ENCODE measurements at regions not wholly inside any gene's neighbourhood (a gene's known extent, or its start where the extent isn't known, plus 50 kb on each side); places are given as distances from the start of the nearest gene placed in this dataset.

GRCh38 chr16:35750157-35750689, 2290.8 kb downstream of the TP53TG3F start:
- TF ChIP-seq, protein P1, sequence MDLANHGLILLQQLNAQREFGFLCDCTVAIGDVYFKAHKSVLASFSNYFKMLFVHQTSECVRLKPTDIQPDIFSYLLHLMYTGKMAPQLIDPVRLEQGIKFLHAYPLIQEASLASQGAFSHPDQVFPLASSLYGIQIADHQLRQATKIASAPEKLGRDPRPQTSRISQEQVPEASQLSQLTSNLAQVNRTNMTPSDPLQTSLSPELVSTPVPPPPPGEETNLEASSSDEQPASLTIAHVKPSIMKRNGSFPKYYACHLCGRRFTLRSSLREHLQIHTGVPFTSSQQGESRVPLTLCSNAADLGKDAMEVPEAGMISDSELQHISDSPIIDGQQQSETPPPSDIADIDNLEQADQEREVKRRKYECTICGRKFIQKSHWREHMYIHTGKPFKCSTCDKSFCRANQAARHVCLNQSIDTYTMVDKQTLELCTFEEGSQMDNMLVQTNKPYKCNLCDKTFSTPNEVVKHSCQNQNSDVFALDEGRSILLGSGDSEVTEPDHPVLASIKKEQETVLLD (IDR thresholded peaks at IDR 0.05) = no peak
- TF ChIP-seq HDAC3 (IDR thresholded peaks at IDR 0.05; ENCODE audit: borderline replicate concordance, partially characterized antibody) = no peak
- no peak for TF ChIP-seq YY1 (IDR thresholded peaks at IDR 0.05; ENCODE audit: borderline replicate concordance in 1 of 3, control insufficient read depth in 1 of 3, extremely low read depth in 1 of 3, insufficient read depth in 3 of 3, insufficient read length in 1 of 3, insufficient replicate concordance in 2 of 3, low read depth in 1 of 3, low read length in 2 of 3)
- TF ChIP-seq MAZ (CRISPR knock-in tag; conservative IDR thresholded peaks at IDR 0.05 in 1 of 2, IDR thresholded peaks at IDR 0.05 in 1 of 2) = no peak
- no peak for TF ChIP-seq ZNF512 (tag; IDR thresholded peaks at IDR 0.05)

All from K562 (cell line).